D721Med (cell line): ENCODE measurements at regions not wholly inside any gene's neighbourhood (a gene's known extent, or its start where the extent isn't known, plus 50 kb on each side); places are given as distances from the start of the nearest gene placed in this dataset.

Experiments used
- DNase-seq: peaks from one replicate; pipeline ENCODE4 v3.0.0; 2011; ENCODE audit warnings: low spot score; ENCODE audit not compliant: insufficient read length
- FAIRE-seq: peaks from 2 replicates; lab custom pipeline; 2011; peaks lifted over from hg19 to GRCh38; lab: Jason Lieb, UNC
- TF ChIP-seq, protein P1 (sequence below): IDR thresholded peaks from 2 replicates; pipeline ENCODE4 v1.5.1; 2012; ENCODE audit warnings: mild to moderate bottlenecking, control low read depth; ENCODE audit not compliant: insufficient read depth; ENCODE audit errors: missing control alignments

GRCh38 chr1:238596703-238597102, 706.0 kb upstream of the ZP4 start:
- no peak for DNase-seq
- TF ChIP-seq, protein P1, sequence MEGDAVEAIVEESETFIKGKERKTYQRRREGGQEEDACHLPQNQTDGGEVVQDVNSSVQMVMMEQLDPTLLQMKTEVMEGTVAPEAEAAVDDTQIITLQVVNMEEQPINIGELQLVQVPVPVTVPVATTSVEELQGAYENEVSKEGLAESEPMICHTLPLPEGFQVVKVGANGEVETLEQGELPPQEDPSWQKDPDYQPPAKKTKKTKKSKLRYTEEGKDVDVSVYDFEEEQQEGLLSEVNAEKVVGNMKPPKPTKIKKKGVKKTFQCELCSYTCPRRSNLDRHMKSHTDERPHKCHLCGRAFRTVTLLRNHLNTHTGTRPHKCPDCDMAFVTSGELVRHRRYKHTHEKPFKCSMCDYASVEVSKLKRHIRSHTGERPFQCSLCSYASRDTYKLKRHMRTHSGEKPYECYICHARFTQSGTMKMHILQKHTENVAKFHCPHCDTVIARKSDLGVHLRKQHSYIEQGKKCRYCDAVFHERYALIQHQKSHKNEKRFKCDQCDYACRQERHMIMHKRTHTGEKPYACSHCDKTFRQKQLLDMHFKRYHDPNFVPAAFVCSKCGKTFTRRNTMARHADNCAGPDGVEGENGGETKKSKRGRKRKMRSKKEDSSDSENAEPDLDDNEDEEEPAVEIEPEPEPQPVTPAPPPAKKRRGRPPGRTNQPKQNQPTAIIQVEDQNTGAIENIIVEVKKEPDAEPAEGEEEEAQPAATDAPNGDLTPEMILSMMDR = no peak
- FAIRE-seq = peak; percentile 83

- peak; percentile 58 for FAIRE-seq
These were observed 701.9 kb upstream of the ZP4 start for GRCh38 chr1:238592621-238593020.

GRCh38 chr1:238589843-238590435, 699.2 kb upstream of the ZP4 start:
- no peak for FAIRE-seq
- TF ChIP-seq, protein P1 = no peak
- DNase-seq = no peak

More at GRCh38 chr1:238592621-238593020, 701.9 kb upstream of the ZP4 start:
- TF ChIP-seq, protein P1 = no peak
- DNase-seq = no peak

GRCh38 chr1:238582816-238583215, 692.1 kb upstream of the ZP4 start:
- TF ChIP-seq, protein P1 = no peak
- FAIRE-seq = no peak
- no peak for DNase-seq

DNA sequence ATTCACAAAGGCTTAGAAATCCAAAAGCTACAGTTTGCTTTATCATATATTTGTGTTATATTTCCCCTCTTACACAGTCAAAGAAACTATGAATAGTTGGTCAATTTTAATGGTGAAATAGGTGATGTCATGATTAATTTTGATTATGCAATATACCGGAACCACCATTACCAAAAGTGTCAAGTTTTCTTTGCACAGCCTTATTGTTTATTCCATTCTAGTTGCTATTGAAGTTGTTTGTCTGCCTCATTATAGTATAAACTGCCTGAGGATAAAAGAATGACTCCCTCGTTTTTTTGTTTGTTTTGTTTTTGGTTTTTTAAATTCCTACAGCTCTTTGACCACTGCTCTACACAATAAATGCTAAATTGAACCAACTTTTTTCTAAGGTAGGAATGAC, 690.6 kb upstream of the ZP4 start:
- DNase-seq (no peak), FAIRE-seq (peak; percentile 82)
- TF ChIP-seq, protein P1 = no peak

DNA sequence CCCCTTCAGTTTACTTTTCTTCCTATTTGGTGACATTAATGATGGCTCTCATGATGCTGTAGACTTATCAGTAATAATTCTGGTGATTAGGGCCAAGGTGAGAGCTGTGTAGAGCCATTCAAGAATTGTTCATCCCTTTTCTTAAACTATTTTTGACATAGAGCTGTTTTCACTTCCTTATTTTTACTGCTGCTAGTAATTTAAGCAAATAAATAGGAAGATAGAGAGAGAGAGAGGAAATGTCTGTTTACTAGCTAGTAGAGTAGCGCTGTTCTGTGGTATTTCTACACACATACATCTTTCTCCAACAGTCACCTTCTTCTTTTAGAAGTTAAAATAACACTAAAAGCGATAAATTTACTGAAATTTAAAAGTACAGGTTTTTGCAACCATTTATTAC, 678.0 kb upstream of the ZP4 start:
- no peak for DNase-seq
- TF ChIP-seq, protein P1 = no peak
- no peak for FAIRE-seq

DNA sequence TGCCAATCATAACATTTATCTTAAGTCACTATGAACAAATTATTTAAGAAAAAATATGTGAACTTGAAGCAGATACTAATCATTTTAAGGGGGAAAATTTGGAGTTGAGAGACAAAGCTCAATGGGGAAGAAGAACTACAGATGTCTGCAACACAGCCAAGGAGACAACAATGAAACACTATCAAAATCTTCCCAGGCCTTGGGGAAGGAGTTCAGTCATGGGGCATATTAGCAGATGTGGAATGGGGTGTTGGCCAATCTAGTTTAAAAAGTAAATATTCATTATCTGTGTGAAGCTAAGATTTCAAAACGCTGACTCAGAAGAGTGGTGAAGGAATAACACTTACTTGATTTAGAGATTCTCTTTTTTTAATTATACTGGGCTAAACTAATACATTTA, 671.6 kb upstream of the ZP4 start:
- FAIRE-seq = peak; percentile 6
- TF ChIP-seq, protein P1 = no peak
- no peak for DNase-seq
